GM12878 (cell line): ENCODE measurements at regions not wholly inside any gene's neighbourhood (a gene's known extent, or its start where the extent isn't known, plus 50 kb on each side); places are given as distances from the start of the nearest gene placed in this dataset.

Experiments used
- ASH2L ChIP-seq: fragments of 300-600, 200-600 bp; sonication (generic); IDR thresholded peaks from 2 replicates; pipeline ENCODE4 v1.6.1; 2017; ENCODE audit warnings: low read depth, mild to moderate bottlenecking, borderline replicate concordance
- CBFB ChIP-seq: IDR thresholded peaks from 2 replicates; pipeline ENCODE4 v1.6.1; 2016; ENCODE audit warnings: antibody characterized with exemption, low read depth
- CHD4 ChIP-seq: fragments of 200-600 bp; sonication (generic); IDR thresholded peaks from 2 replicates; pipeline ENCODE4 v1.6.1; 2016; ENCODE audit warnings: mild to moderate bottlenecking
- MXI1 ChIP-seq: fragments of 150-350 bp; IDR thresholded peaks from 2 replicates; pipeline ENCODE4 v1.6.1; 2011; ENCODE audit warnings: low read depth, mild to moderate bottlenecking, inconsistent platforms, low read length, improper control_type of control experiment
- POLR2AphosphoS5 ChIP-seq: IDR thresholded peaks from 2 replicates; pipeline ENCODE4 v1.6.1; 2011; ENCODE audit warnings: mild to moderate bottlenecking, low read length, inconsistent platforms
- RAD21 ChIP-seq: IDR thresholded peaks from 2 replicates; pipeline ENCODE4 v1.6.1; 2011; ENCODE audit warnings: mild to moderate bottlenecking, low read depth, low read length, moderate library complexity; ENCODE audit not compliant: insufficient read depth
- TF ChIP-seq, protein P1 (sequence below), 3 experiments: IDR thresholded peaks in 2 of 3; conservative IDR thresholded peaks in 1 of 3; 2 replicates each; pipeline ENCODE4 v1.5.1; 2011; ENCODE audit warnings: low read depth in 3 of 3, low read length in 3 of 3, mild to moderate bottlenecking in 3 of 3, control low read depth in 2 of 3, moderate library complexity in 2 of 3, inconsistent platforms in 1 of 3, mixed read lengths in 1 of 3; ENCODE audit not compliant: control insufficient read depth in 2 of 3, insufficient read depth in 1 of 3; ENCODE audit errors: extremely low read depth in 1 of 3
- TF ChIP-seq, protein P2 (sequence below): fragments of 450-650 bp; IDR thresholded peaks from 2 replicates; pipeline ENCODE4 v1.6.1; 2017; ENCODE audit warnings: mild to moderate bottlenecking, low read depth, inconsistent platforms; ENCODE audit not compliant: poor library complexity, severe bottlenecking
- TF ChIP-seq, protein P3 (sequence below): fragments of 450-650 bp; IDR thresholded peaks from 2 replicates; pipeline ENCODE4 v1.6.1; 2017; ENCODE audit warnings: borderline replicate concordance

DNA sequence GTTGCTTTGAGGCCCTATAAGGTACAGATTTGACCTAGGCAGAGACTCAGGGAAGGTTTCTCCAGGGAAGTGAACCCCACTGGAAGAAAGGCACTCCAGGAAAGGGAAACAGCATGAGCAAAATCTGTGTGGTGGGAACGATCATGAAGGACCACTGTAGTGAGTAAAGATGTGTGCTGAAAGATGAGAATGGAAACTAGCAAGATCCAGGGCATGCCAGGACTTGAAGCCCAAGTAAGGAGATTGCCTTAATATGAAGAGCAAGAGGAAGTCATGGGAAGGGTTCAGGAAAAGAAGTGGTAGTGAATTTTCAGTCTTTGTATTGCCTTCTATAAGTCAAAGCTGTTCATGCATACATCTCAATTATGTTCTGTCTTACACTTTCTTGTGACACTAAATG lies 55.2 kb upstream of the SLIT3 start:
- TF ChIP-seq CBFB (no peak), MXI1 (no peak), RAD21 (no peak), CHD4 (no peak), ASH2L (no peak), POLR2AphosphoS5 (no peak)
- TF ChIP-seq, protein P1, sequence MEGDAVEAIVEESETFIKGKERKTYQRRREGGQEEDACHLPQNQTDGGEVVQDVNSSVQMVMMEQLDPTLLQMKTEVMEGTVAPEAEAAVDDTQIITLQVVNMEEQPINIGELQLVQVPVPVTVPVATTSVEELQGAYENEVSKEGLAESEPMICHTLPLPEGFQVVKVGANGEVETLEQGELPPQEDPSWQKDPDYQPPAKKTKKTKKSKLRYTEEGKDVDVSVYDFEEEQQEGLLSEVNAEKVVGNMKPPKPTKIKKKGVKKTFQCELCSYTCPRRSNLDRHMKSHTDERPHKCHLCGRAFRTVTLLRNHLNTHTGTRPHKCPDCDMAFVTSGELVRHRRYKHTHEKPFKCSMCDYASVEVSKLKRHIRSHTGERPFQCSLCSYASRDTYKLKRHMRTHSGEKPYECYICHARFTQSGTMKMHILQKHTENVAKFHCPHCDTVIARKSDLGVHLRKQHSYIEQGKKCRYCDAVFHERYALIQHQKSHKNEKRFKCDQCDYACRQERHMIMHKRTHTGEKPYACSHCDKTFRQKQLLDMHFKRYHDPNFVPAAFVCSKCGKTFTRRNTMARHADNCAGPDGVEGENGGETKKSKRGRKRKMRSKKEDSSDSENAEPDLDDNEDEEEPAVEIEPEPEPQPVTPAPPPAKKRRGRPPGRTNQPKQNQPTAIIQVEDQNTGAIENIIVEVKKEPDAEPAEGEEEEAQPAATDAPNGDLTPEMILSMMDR (IDR thresholded peaks at IDR 0.05 in 2 of 3, conservative IDR thresholded peaks at IDR 0.05 in 1 of 3; ENCODE audit: control insufficient read depth in 2 of 3, extremely low read depth in 1 of 3, insufficient read depth in 1 of 3, low read depth in 3 of 3, low read length in 3 of 3): no peak
- TF ChIP-seq, protein P2, sequence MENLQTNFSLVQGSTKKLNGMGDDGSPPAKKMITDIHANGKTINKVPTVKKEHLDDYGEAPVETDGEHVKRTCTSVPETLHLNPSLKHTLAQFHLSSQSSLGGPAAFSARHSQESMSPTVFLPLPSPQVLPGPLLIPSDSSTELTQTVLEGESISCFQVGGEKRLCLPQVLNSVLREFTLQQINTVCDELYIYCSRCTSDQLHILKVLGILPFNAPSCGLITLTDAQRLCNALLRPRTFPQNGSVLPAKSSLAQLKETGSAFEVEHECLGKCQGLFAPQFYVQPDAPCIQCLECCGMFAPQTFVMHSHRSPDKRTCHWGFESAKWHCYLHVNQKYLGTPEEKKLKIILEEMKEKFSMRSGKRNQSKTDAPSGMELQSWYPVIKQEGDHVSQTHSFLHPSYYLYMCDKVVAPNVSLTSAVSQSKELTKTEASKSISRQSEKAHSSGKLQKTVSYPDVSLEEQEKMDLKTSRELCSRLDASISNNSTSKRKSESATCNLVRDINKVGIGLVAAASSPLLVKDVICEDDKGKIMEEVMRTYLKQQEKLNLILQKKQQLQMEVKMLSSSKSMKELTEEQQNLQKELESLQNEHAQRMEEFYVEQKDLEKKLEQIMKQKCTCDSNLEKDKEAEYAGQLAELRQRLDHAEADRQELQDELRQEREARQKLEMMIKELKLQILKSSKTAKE: no peak
- TF ChIP-seq, protein P3, sequence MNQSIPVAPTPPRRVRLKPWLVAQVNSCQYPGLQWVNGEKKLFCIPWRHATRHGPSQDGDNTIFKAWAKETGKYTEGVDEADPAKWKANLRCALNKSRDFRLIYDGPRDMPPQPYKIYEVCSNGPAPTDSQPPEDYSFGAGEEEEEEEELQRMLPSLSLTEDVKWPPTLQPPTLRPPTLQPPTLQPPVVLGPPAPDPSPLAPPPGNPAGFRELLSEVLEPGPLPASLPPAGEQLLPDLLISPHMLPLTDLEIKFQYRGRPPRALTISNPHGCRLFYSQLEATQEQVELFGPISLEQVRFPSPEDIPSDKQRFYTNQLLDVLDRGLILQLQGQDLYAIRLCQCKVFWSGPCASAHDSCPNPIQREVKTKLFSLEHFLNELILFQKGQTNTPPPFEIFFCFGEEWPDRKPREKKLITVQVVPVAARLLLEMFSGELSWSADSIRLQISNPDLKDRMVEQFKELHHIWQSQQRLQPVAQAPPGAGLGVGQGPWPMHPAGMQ: no peak
